A673 (cell line): ENCODE measurements at regions not wholly inside any gene's neighbourhood (a gene's known extent, or its start where the extent isn't known, plus 50 kb on each side); places are given as distances from the start of the nearest gene placed in this dataset.

Experiments used
- BruUV-seq: library from RNA; stranded (reverse); fragments of 400-500 nt; replicated peaks from 2 replicates; lab custom pipeline; 2021; lab: Mats Ljungman, UMichigan
- CTCF ChIA-PET: fragments of 300-600 bp; sonication (Branson Sonifier 250); formaldehyde crosslinking; loops from one replicate; lab custom pipeline; 2022; ENCODE audit warnings: antibody characterized with exemption; lab: Charles Lee
- POLR2A ChIA-PET: fragments of 300-600 bp; sonication (Branson Sonifier 250); formaldehyde crosslinking; loops from one replicate; lab custom pipeline; 2022; ENCODE audit warnings: antibody characterized with exemption; ENCODE audit not compliant: low non-redundant PET; lab: Charles Lee
- DNase-seq: peaks from one replicate; pipeline ENCODE4 v3.0.0-alpha.2; 2015; ENCODE audit warnings: low spot score
- H3K27ac ChIP-seq: fragments of 200-600 bp; sonication (generic); 2 replicates; pipeline ENCODE4 v1.5.1; 2016; ENCODE audit warnings: mixed run types, low read depth, mild to moderate bottlenecking, mixed read lengths, antibody characterized with exemption, low read length; ENCODE audit not compliant: poor library complexity, severe bottlenecking
- H3K27me3 ChIP-seq: fragments of 200-600 bp; sonication (generic); replicated peaks from 2 replicates; pipeline ENCODE4 v1.6.1; 2017; ENCODE audit warnings: mixed run types, low read depth, mild to moderate bottlenecking, mixed read lengths, antibody characterized with exemption, low read length; ENCODE audit not compliant: insufficient read depth, poor library complexity
- H3K36me3 ChIP-seq: fragments of 200-600 bp; sonication (generic); 2 replicates; pipeline ENCODE4 v1.6.1; 2016; ENCODE audit warnings: mixed run types, mild to moderate bottlenecking, mixed read lengths, antibody characterized with exemption, low read length; ENCODE audit not compliant: insufficient read depth, poor library complexity, severe bottlenecking
- H3K4me1 ChIP-seq: fragments of 200-600 bp; sonication (generic); 2 replicates; pipeline ENCODE4 v1.6.1; 2017; ENCODE audit warnings: mixed run types, mild to moderate bottlenecking, mixed read lengths, antibody characterized with exemption, low read length; ENCODE audit not compliant: insufficient read depth, poor library complexity, severe bottlenecking
- H3K4me3 ChIP-seq: fragments of 200-600 bp; sonication (generic); 2 replicates; pipeline ENCODE4 v1.5.1; 2016; ENCODE audit warnings: low read depth, mixed run types, mild to moderate bottlenecking, mixed read lengths, low read length; ENCODE audit not compliant: poor library complexity, severe bottlenecking
- H3K9me3 ChIP-seq: fragments of 200-600 bp; sonication (generic); 2 replicates; pipeline ENCODE4 v1.6.1; 2016; ENCODE audit warnings: mixed run types, low read depth, mild to moderate bottlenecking, mixed read lengths, antibody characterized with exemption, low read length; ENCODE audit not compliant: poor library complexity, severe bottlenecking
- EZH2 ChIP-seq: fragments of 200-600 bp; sonication (generic); IDR thresholded peaks from 2 replicates; pipeline ENCODE4 v1.6.1; 2017; ENCODE audit warnings: borderline replicate concordance, low read depth, mild to moderate bottlenecking, mixed read lengths, antibody characterized with exemption, low read length; ENCODE audit not compliant: poor library complexity, severe bottlenecking
- intact Hi-C: fragments of 100-400 bp; cut with micrococcal nuclease; formaldehyde crosslinking; loops from one replicate; pipeline ENCODE4 v1.10.0; 2022; ENCODE audit not compliant: unreplicated experiment
- TF ChIP-seq, protein P1 (sequence below): fragments of 300-800, 200-600 bp; sonication (generic); conservative IDR thresholded peaks from 2 replicates; pipeline ENCODE4 v1.5.1; 2017; ENCODE audit warnings: low read depth, mild to moderate bottlenecking, antibody characterized with exemption, low read length, moderate library complexity, mixed read lengths

DNA sequence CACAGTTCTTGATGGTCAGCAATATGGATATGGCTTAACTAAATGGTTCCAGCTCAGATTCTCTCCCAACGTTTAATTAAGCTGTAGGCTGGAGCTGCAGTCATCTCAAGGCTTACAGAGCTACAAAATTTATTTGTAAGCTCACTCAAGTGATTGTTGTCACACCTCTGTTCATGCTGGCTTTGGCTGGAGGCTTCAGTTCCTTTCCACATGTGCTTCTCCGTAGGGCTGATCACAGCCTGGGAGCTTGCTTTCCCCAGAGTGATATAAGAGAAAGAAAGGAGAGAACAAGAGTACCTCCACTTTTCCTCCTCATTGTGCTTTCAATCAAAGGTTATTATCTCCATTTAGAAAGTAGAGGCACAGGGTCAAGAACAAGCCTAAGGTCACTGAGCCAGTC, 182.7 kb upstream of the KCNN2 start:
- no peak for DNase-seq
- ChIA-PET POLR2A (no interaction called here), CTCF (no interaction called here)
- Histone ChIP-seq H3K27ac (no peak overlapping the region), H3K4me3 (no peak overlapping the region), H3K27me3 (no peaks in the 10 kb centered on the region), H3K9me3 (peaks cover 11% of the 10 kb centered on the region), H3K36me3 (no peaks in the 10 kb centered on the region), H3K4me1 (no peaks in the 10 kb centered on the region)
- no TSS peak for BruUV-seq
- intact Hi-C loops = no loop called here
- TF ChIP-seq, protein P1, sequence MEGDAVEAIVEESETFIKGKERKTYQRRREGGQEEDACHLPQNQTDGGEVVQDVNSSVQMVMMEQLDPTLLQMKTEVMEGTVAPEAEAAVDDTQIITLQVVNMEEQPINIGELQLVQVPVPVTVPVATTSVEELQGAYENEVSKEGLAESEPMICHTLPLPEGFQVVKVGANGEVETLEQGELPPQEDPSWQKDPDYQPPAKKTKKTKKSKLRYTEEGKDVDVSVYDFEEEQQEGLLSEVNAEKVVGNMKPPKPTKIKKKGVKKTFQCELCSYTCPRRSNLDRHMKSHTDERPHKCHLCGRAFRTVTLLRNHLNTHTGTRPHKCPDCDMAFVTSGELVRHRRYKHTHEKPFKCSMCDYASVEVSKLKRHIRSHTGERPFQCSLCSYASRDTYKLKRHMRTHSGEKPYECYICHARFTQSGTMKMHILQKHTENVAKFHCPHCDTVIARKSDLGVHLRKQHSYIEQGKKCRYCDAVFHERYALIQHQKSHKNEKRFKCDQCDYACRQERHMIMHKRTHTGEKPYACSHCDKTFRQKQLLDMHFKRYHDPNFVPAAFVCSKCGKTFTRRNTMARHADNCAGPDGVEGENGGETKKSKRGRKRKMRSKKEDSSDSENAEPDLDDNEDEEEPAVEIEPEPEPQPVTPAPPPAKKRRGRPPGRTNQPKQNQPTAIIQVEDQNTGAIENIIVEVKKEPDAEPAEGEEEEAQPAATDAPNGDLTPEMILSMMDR = no peak
- TF ChIP-seq EZH2 = no peak

DNA sequence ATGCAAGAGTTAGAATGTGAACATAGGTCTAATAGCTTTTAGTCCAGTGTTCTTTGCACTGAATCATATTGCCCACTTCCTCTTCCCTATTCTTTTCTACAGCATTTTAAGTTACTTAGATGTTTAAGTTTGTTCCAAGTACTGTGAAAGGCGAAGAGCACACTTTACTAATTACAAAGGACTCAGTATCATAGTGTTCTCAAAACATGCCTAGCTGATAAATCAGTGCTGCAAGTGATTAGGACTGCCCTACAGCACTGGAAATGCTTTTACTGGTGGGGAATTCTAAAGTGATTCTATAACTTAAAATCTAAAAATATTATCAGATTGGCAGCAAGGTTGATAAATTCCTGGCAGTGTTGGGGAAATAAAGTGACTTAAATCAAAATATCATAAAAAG, 177.9 kb upstream of the KCNN2 start:
- BruUV-seq = no TSS peak
- intact Hi-C loops = no loop called here
- no peak for DNase-seq
- no peak overlapping the region for H3K27ac ChIP-seq
- no peaks in the 10 kb centered on the region for H3K27me3 ChIP-seq
- H3K4me3 ChIP-seq = no peak overlapping the region
- POLR2A ChIA-PET = no interaction called here
- no peaks in the 10 kb centered on the region for H3K36me3 ChIP-seq
- peaks cover 10% of the 10 kb centered on the region for H3K9me3 ChIP-seq
- CTCF ChIA-PET = no interaction called here
- no peaks in the 10 kb centered on the region for H3K4me1 ChIP-seq
- TF ChIP-seq, protein P1 = no peak
- no peak for TF ChIP-seq EZH2

DNA sequence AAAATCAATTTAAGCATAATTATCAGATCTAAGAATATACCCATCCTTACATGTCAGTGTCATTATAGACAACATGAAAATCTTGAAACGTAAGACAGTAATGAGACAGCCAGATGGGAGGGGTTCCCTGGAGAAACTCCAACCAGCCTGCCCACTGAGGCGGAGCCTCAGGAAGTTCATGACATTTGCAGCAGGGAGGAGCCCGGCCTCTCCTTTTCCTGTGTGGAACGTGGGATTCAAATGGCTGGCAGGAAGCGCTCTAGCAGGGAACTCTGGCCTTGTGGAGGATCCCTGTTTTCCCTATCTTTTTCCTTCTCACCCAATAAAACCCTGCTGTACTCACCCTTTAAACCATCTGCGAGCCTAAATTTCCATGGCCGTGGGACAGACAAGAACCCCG, 176.6 kb upstream of the KCNN2 start:
- intact Hi-C loops = no loop called here
- Histone ChIP-seq H3K27ac (no peak overlapping the region), H3K27me3 (no peaks in the 10 kb centered on the region), H3K9me3 (peaks cover 10% of the 10 kb centered on the region), H3K36me3 (no peaks in the 10 kb centered on the region), H3K4me1 (no peaks in the 10 kb centered on the region), H3K4me3 (no peak overlapping the region)
- CTCF ChIA-PET = no interaction called here
- no TSS peak for BruUV-seq
- POLR2A ChIA-PET = no interaction called here
- no peak for TF ChIP-seq EZH2
- TF ChIP-seq, protein P1 = no peak
- peak; percentile 3 for DNase-seq
